Stimulated activated naive CD8-positive, alpha-beta T cell treated with anti-CD3 and anti-CD28 coated beads, Interleukin-15, Interleukin-2, amounts not matched to agents 100 U/mL and 50 U/mL, for 24 hours (primary cell): ENCODE measurements at regions not wholly inside any gene's neighbourhood (a gene's known extent, or its start where the extent isn't known, plus 50 kb on each side); places are given as distances from the start of the nearest gene placed in this dataset.
"Not testable (repeated sequence)": the region's sequence is repeated elsewhere in the genome, so short reads cannot be mapped to it uniquely, and the experiment has no call there.

Source experiments
- ATAC-seq: fragments of 150-1000 bp; cut with Tn5 transposase; one replicate; pipeline ENCODE4 v1.10.0; 2021
- DNase-seq: peaks from one replicate; pipeline ENCODE4 v3.0.0; 2021

GRCh38 chr10:35993591-35994515, 351.8 kb upstream of the FZD8 start:
- DNase-seq (no peak), ATAC-seq (no peak)

DNA sequence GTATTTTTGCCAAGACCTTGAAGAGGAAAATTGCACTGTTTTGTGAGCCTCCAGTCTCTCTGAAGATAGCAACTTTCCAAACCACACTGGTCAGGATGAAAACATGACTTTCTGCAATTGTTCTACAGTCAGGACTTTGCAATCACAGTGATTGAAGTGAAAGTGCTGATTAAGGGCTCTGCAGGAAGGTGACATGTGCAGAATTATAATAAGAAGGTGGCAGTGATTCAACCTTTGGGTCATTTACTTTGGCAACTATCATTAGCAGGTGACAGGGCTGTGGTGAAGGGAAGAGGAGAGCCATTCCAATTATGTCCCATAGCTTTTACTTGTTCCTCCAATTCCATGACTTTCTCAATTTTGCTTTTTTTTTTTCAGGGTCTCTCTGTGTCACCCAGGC, 350.0 kb upstream of the FZD8 start:
- DNase-seq (no peak), ATAC-seq (no peak)

GRCh38 chr10:35986756-35987502, 344.8 kb upstream of the FZD8 start:
- DNase-seq, result no peak
- no peak for ATAC-seq

DNA sequence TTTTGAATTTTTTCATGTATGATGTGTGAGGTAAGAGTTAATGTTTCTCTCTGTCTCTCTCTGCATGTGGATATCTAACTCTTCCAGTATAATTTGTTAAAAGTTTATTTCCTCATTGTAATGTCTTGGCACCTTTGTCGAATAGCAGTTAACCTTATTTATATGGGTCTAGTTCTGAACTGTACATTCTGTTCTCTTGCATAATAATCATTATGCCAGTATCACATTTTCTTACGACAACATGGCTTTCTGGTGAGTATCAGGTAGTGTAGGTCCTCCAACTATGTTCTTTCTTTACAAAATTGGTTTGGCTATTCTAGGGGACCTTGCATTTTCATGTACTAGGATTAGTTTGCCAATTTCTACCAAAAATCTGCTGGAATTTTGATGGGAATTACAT, 337.0 kb upstream of the FZD8 start:
- DNase-seq (no peak), ATAC-seq (no peak)

DNA sequence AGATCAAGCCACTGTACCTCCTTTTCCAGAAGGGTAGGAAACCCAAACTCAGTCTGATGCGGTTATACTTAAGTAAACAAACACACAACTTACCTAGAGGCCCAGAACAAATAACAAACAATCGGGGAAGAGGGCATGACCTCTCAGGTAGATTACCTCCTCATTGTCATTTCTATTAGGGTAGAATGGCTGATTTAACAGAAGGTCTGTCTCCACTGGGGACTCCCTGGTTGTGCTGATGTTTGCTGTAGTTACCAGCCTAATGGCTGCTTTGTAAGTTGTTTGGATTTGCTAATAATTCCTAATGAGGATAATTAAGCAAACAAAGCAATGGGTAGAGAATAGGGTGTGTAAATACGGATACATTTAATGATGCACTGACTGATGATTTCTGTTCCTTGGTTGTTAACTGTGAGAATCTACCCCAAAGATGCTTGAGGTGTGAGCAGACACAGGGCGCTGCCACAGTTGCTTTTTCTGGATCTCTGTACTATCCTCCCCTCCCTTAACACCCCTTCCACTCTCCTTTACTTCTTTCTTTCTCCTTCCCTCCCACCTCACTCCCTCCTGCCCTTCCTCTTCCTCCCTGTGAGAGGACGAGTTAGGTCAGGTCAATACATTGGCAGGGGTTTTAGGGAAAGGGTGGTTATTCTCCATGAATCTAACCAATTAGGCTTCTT, 332.0 kb upstream of the FZD8 start:
- DNase-seq, result not testable (repeated sequence)

DNA sequence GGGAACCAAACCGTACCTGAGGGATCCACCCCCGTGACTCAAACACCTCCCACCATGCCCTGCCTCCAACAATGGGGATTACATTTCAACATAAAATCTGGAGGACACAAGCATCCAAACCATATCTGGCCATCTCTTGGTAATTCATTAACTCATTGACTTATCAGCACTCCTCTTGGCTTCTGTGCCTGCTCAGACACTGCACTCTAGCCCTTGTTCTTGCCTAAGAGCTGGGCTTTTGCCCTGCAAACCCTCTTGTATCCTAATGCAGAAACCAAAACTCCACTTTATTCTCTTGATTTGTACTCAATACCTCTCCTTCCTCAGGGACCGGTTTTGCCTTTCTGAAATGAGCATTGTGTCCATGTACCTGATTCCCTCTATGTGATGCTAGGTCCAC, 330.2 kb upstream of the FZD8 start:
- ATAC-seq, result no peak

More for the DNA sequence above, 332.0 kb upstream of the FZD8 start:
- ATAC-seq, result not testable (repeated sequence)

DNA sequence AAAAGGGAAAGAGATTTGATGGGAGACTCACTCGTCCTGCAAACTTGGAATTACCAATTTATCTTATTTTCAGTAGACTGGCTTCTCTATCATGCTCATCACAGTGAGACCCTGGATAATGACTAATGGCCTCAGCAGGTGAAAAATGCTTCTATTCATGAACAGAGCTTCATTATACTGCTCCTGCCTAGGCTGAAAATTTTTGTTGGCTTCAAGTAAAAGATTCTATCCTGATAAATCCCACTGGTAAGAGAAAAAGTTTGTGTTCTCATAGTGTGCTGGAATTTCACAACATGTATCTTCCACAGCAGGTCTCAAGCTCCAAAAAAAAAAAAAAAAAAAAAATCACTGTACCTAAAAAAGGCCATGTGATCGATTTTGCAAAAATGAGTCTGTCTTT, 329.3 kb upstream of the FZD8 start:
- no peak for ATAC-seq
- no peak for DNase-seq

More for the DNA sequence above, 330.2 kb upstream of the FZD8 start:
- DNase-seq, result no peak

- DNase-seq (no peak), ATAC-seq (no peak)
These were observed 321.6 kb upstream of the FZD8 start for GRCh38 chr10:35963685-35964084.

DNA sequence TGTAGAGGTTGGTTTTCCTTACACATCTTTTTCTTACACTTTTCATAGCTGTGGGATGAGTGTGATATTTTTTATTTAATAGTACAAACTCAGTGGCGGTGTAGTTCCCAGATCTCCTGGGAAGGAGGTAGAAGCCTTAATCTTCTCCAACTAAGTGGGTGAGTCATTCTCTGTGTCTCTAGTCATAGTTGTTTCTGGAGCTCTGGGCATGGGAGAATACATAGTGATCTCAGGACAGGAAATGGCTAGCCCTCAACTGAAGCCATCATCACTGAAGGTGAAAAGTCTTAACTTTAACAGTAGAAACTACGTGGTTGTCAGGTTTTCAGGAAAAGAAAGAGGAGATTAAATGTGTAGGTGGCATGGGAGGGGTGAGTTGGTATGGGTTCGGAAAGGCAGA, 319.4 kb upstream of the FZD8 start:
- DNase-seq (no peak), ATAC-seq (no peak)

DNA sequence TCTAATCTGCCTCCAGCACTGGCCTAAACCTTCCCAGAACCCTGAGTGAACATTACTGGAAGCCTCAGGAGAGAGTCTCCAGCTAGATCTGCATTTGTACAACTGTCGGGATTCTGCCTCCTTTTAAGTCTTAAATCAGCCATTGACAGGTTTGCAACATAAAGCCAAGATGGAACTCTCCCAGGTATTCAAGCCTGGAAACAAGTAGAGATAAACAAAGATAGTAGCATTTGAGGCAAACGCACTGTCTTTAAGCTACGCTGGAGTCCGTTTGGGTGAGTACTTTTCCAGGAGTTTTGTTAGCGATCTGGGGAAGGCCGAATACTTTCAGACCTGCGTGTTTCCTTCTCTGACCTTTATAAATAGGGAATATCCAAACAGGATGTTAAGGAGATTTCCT, 317.2 kb upstream of the FZD8 start:
- ATAC-seq, result no peak
- no peak for DNase-seq

- not testable (repeated sequence) for DNase-seq, ATAC-seq
These were observed 316.5 kb upstream of the FZD8 start for GRCh38 chr10:35958609-35959008.

DNA sequence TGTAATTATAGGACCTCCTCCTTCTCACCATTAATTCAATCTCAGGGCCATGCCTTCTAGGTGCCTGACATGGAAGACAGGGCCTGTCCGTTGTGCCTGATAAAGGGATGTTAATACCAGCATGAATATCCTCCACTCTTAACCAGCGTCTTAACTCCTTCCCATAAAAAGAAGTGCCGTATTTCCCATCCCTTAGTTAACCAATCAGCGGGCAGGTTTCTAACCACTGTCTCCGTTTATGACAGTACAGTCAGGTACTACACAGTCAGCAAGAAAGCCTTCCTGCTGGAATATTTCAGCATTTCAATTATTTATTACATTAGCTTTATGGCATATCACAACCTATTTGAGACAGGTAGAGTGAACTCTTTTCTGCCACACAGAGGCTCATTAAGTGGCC, 308.6 kb upstream of the FZD8 start:
- DNase-seq, result no peak
- no peak for ATAC-seq

GRCh38 chr10:35950226-35950625, 308.1 kb upstream of the FZD8 start:
- ATAC-seq (no peak), DNase-seq (no peak)

DNA sequence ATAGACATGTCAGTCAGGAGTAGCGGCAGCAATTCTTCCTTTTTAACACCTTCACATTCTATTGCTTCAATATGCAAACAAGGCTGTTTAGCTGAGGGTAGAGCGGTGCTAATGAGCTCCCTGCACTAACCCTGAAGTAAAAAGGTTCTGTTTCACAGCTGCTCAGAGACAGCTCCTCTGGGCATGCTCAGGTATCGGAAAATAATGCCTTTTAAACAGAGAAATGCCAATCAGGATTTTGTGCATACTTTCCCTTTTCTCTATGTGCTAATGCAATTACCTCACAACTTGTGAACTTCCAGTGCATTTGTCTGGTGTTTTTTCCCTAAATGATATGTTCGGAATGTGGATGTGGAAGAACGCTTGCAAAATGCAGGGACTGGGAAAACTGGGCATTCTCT, 307.7 kb upstream of the FZD8 start:
- DNase-seq (no peak), ATAC-seq (no peak)

- DNase-seq (no peak), ATAC-seq (no peak)
These were observed 304.5 kb upstream of the FZD8 start for GRCh38 chr10:35946556-35946955.

DNA sequence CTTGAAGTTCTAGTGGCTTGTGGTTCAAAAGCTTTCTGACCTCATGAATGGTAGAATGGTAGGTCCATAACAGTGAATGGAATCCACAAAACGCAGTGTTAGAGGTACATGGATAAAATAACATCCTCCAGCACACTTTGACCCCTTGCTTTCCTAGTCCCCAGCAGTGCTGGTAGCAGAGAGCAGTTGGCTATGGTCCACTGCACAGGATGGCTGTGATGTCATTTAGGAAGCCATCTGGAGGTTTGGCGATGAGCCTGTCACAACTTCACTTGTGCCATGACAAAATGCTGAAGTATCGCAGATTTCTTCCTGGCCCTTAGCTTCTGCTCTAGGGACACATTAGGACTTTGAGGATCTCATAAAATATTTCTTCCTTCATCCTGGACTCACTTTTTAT, 300.0 kb upstream of the FZD8 start:
- DNase-seq (no peak), ATAC-seq (no peak)

GRCh38 chr10:35940141-35941041, 298.3 kb upstream of the FZD8 start:
- DNase-seq, result no peak
- no peak for ATAC-seq

DNA sequence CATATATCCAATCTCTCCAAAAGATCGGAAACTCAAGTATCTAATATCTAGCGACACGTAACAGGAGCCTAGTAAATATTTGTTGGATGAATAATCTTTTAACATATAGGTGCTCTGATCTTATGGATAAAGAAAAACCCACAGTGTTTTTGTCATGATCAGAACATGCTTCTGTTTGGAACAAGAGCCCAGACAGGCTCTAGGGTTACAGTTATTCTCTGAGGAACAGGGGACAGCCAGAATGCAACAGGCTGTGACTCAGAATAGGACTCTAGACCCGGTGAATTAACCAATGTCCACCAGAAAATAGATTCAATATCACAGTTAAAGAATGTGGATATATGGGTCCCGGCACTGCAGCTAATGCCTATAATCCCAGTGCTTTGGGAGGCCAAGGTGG, 296.1 kb upstream of the FZD8 start:
- ATAC-seq (no peak), DNase-seq (no peak)

DNA sequence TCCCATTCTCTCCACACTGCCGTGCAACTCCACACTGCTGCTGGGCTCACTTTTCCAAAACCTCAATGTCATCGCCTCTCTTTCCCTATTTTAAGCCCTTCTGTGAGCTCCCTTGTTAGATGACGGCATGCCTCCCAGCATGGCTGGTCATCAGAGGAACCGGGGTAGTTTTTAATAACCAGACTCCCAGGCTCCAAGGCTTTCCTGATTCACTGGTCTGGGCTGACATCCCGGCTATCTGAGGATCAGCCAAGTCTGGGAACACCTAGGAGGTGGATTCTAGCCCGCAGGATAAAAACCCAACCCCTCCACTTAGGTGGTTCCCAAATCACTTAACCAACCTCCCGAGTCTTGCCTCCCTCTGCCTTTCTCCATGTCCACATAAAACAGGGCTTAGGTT, 295.4 kb upstream of the FZD8 start:
- no peak for DNase-seq
- no peak for ATAC-seq

DNA sequence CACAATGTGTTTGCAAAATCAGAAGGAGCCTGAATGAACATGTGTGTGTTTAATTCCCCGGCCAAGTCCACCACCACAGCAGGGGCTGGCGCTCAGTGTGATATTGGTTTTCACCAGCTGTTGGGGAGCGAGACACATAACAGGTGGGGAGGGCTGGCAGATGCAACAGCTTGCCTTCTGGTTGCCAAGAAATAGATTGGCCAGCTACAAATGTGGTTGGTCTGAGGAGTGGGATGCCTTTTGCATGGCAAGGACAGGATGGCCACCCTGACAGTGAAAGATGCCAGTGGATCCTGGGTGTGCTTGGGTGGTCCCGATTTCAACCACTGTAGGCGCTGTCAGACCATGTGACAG, 292.5 kb upstream of the FZD8 start:
- no peak for DNase-seq
- ATAC-seq, result no peak

DNA sequence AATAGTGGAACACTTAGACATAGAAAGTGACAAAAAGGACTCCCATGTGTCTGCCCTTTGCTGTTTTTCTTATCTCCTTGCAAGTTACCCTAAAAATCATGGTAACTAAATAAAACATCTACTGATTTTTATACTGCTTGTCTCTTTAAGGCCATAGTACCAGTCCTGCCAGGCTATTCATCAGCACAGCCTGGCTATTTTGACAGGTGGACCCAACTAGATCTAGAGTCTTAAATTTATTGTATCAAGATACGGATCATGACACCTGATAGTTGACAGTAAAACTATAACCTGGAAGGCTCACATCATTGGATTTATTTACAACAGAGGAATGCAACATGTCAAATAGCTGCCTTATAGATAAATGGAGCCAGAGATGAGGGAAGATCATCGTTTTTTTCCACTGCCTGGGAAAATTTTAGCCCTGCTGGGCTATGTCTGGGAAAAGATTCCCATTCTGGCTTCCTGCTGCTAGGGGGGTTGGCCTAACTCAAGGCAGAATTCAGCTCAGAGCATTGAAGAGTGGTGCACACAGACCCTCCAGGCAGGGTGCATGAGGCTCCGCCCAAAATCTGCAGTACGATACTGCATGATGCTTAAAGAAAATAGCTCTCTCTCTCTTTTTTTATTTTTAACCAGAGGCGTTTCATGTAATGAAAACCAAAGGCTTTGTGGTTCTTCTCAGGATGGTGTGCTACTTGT, 292.0 kb upstream of the FZD8 start:
- no peak for DNase-seq
- ATAC-seq, result no peak
